ENCODE measurements at regions not wholly inside any gene's neighbourhood (a gene's known extent, or its start where the extent isn't known, plus 50 kb on each side); places are given as distances from the start of the nearest gene placed in this dataset.

DNA sequence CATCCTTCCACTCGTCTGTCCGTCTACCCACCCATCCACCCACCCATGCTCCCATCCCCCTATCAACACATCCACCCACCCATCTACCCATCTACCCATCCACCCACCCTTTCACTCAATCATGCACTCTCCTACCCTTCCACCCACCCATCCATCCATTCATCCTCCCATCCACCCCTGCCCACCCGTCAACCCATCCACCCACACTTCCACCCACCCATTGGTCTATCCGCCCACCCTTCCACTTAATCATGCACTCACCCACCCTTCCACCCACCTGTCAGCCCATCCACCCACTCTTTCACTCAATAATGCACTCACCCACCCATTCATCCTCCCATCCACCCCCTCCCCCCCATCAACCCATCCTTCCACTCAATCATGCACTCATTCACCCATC lies 250.0 kb upstream of the EEF2KMT start:
- TF ChIP-seq POLR2A (IDR thresholded peaks at IDR 0.05) = no peak
- TF ChIP-seq, protein P1, sequence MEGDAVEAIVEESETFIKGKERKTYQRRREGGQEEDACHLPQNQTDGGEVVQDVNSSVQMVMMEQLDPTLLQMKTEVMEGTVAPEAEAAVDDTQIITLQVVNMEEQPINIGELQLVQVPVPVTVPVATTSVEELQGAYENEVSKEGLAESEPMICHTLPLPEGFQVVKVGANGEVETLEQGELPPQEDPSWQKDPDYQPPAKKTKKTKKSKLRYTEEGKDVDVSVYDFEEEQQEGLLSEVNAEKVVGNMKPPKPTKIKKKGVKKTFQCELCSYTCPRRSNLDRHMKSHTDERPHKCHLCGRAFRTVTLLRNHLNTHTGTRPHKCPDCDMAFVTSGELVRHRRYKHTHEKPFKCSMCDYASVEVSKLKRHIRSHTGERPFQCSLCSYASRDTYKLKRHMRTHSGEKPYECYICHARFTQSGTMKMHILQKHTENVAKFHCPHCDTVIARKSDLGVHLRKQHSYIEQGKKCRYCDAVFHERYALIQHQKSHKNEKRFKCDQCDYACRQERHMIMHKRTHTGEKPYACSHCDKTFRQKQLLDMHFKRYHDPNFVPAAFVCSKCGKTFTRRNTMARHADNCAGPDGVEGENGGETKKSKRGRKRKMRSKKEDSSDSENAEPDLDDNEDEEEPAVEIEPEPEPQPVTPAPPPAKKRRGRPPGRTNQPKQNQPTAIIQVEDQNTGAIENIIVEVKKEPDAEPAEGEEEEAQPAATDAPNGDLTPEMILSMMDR (IDR thresholded peaks at IDR 0.05) = no peak

Measured in uterus (tissue), 2 donors.